Inflammatory macrophage treated with lipopolysaccharide for 4 hours (primary cell): ENCODE measurements at regions not wholly inside any gene's neighbourhood (a gene's known extent, or its start where the extent isn't known, plus 50 kb on each side); places are given as distances from the start of the nearest gene placed in this dataset.
A peak's percentile ranks its signal among the peaks of the same experiment; 100 is the strongest.

ENCODE experiments used
- DNase-seq: peaks from one replicate; pipeline ENCODE4 v3.0.0-alpha.2; 2020

DNA sequence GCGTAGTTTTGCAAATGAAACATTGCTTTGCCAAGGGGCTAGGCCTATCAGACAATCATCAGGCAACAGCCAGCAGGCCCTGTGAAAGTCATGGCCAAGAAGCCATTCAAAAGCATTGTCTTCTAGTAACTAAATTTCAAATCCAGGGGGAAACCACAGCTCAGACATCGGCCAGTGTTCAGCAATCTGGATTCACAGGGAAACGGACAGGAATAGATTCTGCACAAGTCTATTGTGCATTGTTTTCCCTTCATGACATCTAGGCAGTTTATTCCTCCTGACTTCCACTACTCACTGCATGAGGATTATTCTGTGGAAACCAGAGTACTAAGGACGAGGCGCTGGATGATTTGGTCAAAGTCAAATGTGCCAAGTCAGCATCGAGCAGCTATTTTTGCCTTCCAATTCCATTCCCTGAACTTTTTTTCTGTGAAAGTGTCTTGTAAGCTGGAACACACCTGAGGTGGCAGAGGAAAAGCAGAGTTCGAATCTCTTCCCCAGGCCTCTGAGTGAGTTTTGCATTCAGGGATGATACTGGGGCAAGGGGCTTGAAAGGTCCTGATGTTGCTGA, 75.4 kb downstream of the VCPKMT start:
- DNase-seq = no peak

DNA sequence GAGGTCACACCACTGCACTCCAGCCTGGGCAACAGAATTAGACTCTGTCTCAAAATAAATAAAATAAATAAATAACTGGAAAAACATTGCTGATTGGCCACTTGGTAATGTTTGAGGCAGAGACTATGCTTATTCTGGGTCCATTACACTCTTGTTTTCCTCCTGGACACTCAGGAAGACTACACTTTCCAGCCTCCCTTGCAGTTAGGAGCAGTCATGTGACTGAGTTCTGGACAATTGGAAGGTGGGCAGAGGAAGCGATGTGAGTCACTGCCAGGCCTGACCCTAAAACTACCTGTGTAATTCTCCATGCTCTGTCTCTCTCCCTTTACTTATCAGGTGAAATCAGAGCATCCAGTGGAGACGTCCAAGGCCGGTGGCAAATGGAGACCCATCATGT, 74.4 kb downstream of the VCPKMT start:
- DNase-seq = no peak

- peak; percentile 77 for DNase-seq
Measured at GRCh38 chr14:50044042-50044651, 72.2 kb downstream of the VCPKMT start.

GRCh38 chr14:50045039-50045711, 71.2 kb downstream of the VCPKMT start:
- peak; percentile 95 for DNase-seq

- no peak for DNase-seq
Measured at GRCh38 chr14:50045837-50046236, 70.5 kb downstream of the VCPKMT start.

- peak; percentile 88 for DNase-seq
Measured at GRCh38 chr14:50047274-50047676, 69.1 kb downstream of the VCPKMT start.

- DNase-seq = no peak
Measured at GRCh38 chr14:50049093-50049492, 67.3 kb downstream of the VCPKMT start.

- DNase-seq = no peak
Measured at GRCh38 chr14:50049703-50050570, 66.4 kb downstream of the VCPKMT start.

DNA sequence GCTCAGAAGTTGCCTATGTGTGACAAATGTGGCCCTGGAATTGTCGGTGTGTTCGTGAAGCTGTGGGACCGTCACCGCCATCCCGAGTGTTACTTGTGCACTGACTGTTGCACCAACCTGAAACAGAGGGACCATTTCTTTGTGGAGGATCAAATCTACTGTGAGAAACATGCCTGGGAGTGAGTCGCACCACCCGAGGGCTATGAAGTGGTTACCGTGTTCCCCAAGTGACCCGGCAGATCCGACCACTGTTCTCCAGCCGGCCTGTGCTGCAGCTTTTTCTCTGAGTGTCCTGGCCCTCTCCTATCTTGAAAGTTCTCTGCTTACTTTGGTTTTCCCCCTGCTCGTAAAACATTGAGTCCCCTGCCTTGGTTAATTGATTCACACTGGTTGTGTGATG, 65.3 kb downstream of the VCPKMT start:
- no peak for DNase-seq

- no peak for DNase-seq
Measured at GRCh38 chr14:50051706-50052105, 64.7 kb downstream of the VCPKMT start.

DNA sequence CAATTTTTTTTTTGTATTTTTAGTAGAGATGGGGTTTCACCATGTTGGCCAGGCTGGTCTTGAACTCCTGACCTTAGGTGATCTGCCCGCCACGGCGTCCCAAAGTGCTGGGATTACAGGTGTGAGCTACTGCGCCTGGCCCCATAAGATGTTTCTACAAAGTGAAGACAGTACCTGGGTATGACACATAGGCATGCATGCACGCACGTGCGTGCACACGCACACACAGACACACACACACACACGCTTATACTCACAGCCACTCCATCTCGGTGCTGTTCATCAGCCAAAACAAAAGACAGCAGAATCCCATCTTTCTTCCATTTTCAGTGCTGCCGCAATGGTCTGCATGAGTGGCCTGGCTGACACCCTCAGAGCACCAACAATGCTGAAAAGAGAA, 63.9 kb downstream of the VCPKMT start:
- no peak for DNase-seq

GRCh38 chr14:50053935-50054334, 62.4 kb downstream of the VCPKMT start:
- no peak for DNase-seq

DNA sequence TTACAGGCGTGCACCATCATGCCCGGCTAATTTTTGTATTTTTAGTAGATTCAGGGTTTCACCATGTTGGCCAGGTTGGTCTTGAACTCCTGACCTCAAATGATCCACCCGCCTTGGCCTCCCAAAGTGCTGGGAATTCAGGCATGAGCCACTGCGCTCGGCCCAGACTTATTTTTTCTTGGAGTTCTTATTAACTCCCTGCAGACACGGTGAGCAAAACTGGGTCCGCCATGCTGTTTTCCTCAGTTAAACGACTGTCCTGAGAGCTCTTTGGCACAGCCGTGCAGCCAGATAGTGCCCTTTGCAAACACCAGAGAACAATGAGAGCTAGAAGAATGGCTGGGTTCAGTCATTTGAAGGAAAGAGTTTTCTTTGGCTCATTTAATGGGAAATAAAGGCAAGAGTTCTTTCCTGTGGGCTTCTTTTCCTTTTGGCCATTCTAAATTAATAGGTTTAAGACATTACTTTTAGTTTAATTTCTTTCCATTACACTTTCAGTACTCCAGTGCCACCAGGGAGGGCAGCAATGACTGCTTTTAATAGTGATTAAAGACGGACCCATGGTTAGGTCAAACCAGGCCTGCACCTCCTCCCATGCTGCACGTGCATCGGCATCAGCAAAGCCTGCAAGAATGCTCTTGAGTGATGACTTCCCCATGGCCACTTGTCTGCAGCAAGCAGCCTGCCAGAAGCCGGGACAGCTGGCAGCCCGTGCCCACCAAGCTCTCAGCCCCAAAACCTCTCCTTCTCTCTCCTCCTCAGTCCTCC, 60.7 kb downstream of the VCPKMT start:
- DNase-seq = peak; percentile 82

- peak; percentile 42 for DNase-seq
Measured at GRCh38 chr14:50056435-50056834, 59.9 kb downstream of the VCPKMT start.

GRCh38 chr14:50057331-50057730, 59.0 kb downstream of the VCPKMT start:
- DNase-seq = no peak

DNA sequence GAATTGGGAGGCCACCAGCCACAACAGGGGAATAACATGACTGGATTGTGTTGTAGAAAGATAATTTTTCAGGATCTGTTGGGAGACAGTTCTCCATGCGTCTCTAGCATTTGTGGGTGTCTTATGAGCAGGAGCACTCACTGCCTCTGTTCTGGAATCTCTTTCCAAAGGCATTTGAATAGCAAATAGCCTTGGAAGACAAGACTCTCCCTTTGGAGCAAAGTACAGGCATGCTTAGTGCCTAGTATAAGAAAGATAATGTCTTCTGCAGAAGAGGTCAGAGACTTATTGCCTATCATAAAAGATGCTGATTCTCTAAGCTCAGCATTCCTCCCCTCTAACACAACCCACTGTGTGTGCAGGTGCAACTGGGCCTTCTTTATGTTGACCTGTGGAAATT, 58.3 kb downstream of the VCPKMT start:
- DNase-seq = no peak
